HG03432 (cell line): ENCODE measurements at regions not wholly inside any gene's neighbourhood (a gene's known extent, or its start where the extent isn't known, plus 50 kb on each side); places are given as distances from the start of the nearest gene placed in this dataset.
"Not testable (repeated sequence)": the region's sequence is repeated elsewhere in the genome, so short reads cannot be mapped to it uniquely, and the experiment has no call there.

Experiments used
- ATAC-seq: cut with Tn5 transposase; IDR thresholded peaks from one replicate; pipeline ENCODE4 v1.9.1; 2021; ENCODE audit warnings: mild to moderate bottlenecking, moderate library complexity; ENCODE audit not compliant: unreplicated experiment

- no peak for ATAC-seq
Measured at GRCh38 chr20:60780388-60781025, 471.6 kb upstream of the CDH4 start.

DNA sequence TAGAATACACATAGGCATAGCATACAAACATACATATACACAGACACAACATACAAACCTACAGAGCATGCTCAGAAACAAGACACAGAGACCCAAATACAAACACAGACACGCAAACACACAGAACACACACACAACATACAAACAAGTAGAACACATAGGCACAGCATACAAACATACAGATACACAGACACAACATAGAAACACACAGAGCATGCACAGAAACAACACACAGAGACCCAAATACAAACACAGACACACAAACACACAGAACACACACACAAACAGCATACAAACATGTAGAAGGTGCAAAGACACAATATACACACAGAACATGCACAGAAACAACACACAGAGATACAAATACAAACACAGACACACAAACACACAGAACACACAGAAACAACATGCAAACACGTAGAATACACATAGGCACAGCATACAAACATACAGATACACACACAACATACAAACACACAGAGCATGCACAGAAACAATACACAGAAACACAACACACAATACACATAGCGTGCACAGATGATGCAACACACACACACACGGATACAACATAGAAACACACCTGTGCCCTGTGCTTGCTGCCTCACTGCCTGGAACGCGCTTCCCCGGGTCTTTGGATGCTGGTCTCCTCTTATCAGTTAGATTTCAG is 469.0 kb upstream of the CDH4 start:
- ATAC-seq: no peak

GRCh38 chr20:60785301-60785700 is 466.8 kb upstream of the CDH4 start:
- no peak for ATAC-seq

- no peak for ATAC-seq
Measured at GRCh38 chr20:60785785-60786184, 466.3 kb upstream of the CDH4 start.

DNA sequence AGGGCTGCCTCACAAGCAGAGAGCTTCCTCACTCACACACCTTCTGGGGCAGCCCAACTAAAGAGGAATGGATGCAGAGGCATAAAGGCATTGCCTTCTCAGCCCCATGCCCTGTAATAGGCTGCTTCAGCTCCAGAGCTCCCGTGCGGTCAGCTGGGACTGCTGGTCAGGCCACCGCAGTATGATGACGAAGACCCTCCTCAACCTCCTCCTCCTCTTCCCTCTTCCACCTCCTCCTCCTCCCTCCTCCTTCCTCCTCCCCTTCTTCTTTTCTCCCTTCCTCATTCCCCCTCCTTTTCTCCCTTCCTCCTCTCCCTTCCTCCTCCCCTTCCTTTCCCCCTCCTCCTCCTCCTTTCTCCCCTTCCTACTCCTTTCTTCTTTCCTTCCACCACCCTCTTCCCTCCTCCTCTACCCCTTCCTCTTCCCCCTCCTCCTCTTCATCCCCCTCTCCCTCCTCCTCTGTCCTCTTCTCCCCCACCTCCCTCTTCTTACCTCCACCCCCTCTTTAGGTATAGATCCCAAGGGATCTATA is 465.3 kb upstream of the CDH4 start:
- ATAC-seq: no peak

DNA sequence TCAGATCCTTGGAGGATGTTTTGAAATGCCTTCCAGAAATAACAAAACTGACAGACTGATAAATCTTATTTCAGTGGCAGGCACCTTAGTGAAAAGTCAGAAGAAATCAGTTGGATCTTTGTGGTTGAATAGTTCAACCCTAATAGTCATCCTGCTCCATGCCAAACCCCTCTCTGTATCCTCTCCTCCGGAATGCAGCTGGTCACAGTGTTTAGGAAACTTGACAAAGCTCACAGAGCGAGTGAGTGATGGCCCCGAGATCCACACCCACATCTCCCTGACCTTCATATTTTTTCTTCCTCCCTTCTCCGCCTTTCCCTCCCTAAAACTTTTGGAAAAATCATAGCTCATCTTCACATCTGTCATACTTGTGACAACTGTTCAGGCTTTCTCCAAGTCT is 464.8 kb upstream of the CDH4 start:
- no peak for ATAC-seq

GRCh38 chr20:60788070-60788469 is 464.0 kb upstream of the CDH4 start:
- no peak for ATAC-seq

GRCh38 chr20:60789399-60789798 is 462.7 kb upstream of the CDH4 start:
- ATAC-seq: no peak

- not testable (repeated sequence) for ATAC-seq
Measured at GRCh38 chr20:60790339-60790738, 461.7 kb upstream of the CDH4 start.

- ATAC-seq: no peak
Measured at GRCh38 chr20:60791823-60792222, 460.2 kb upstream of the CDH4 start.

- no peak for ATAC-seq
Measured at GRCh38 chr20:60792941-60793340, 459.1 kb upstream of the CDH4 start.

GRCh38 chr20:60794674-60795073 is 457.4 kb upstream of the CDH4 start:
- no peak for ATAC-seq

DNA sequence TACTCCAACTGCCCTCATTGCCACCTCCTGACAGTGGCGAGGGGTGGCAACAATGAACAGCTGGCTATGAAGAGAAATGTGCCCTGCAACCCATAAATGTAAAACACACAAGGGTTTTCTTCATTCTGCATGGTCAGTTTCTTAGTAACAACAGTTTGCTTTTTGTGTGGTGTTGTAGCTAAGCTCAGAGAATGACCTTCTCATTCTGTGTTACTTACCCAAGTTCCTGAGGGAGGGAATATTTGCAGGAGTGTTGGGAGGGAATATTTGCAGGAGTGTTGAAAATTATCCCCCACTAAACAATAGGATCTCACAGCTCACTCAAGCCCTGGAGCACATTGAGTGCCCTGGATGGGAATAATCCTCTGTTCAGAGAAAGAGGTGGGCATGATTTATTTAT is 456.4 kb upstream of the CDH4 start:
- no peak for ATAC-seq

GRCh38 chr20:60800185-60800584 is 451.9 kb upstream of the CDH4 start:
- no peak for ATAC-seq

- no peak for ATAC-seq
Measured at GRCh38 chr20:60802676-60803075, 449.4 kb upstream of the CDH4 start.

GRCh38 chr20:60803335-60804055 is 448.6 kb upstream of the CDH4 start:
- ATAC-seq: no peak

DNA sequence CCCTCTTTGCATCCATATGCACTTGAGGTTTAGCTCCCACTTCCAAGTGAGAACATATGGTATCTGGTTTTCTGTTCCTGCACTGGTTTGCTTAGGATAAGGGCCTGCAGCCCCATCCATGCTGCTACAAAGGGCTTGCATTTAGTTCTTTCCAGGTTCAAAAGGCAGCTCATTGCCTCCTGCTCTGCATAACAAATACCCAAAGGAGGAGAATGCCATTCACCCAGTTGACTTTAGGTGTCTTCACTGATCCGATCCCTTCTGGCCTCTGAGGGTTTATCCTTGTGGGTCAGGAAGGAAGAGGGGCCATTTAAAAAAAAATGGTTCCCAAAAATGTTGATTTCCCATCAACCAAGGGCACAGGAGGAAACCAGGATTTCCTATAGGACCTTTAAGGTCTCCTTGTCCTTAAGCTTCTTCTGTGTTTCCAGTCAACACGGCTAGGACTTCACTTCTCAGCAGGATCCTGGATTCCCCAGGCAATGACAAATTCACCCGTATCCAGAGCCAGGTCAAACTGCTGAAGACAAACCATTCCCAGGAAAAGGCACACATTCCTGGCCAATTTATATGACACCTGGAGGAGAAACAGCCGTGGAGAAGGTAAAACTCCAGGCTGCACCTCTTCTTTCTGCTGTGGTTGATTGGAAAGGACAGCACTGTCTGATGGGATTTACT is 447.7 kb upstream of the CDH4 start:
- ATAC-seq: no peak

GRCh38 chr20:60804918-60805630 is 447.0 kb upstream of the CDH4 start:
- no peak for ATAC-seq

DNA sequence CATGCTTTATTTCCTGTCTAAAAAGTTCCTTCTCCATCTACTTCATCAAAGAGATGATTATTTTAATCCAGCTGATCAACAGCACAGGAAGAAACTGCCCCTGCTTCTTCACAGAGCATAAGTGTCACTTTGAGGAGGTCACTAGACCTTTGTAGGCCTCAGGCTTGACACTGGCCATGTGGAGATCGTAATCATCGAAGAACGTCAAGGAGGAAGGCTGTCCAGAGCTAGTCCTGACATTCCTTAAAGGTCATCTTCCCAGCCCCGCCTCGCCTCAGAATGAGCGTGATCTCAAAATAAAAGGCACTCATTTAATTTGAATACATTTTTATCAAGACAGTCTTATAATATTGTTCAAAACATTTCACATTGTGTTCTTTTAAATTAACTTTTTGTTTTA is 445.7 kb upstream of the CDH4 start:
- no peak for ATAC-seq

- ATAC-seq: no peak
Measured at GRCh38 chr20:60806824-60807223, 445.2 kb upstream of the CDH4 start.
